HG02763 (cell line): ENCODE measurements at regions not wholly inside any gene's neighbourhood (a gene's known extent, or its start where the extent isn't known, plus 50 kb on each side); places are given as distances from the start of the nearest gene placed in this dataset.
"Not testable (repeated sequence)": the region's sequence is repeated elsewhere in the genome, so short reads cannot be mapped to it uniquely, and the experiment has no call there.

Source experiments
- ATAC-seq: cut with Tn5 transposase; IDR thresholded peaks from one replicate; pipeline ENCODE4 v1.9.1; 2021; ENCODE audit warnings: mild to moderate bottlenecking, moderate library complexity; ENCODE audit not compliant: unreplicated experiment

DNA sequence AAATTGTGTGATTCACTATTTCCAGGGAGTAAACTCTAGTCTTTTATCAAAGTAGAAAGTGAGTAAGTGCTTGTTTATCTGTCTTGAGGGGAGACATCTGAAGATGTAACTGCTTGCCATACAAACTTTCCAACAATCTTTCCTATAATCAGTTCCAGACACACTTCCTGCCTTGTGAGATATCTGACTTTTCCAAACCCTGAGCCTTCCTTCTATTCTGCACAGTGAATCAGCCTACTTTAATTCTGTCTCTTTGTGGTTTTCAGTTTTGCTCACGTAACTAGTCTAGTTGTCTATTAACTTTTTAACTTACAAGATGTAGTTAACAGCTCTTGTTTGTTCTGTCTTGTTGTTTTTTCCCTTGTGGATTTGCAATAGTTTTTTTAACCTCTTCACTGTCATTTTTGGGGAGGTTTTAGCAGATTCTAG is 947.8 kb downstream of the C4orf33 start:
- ATAC-seq: peak; percentile 89

DNA sequence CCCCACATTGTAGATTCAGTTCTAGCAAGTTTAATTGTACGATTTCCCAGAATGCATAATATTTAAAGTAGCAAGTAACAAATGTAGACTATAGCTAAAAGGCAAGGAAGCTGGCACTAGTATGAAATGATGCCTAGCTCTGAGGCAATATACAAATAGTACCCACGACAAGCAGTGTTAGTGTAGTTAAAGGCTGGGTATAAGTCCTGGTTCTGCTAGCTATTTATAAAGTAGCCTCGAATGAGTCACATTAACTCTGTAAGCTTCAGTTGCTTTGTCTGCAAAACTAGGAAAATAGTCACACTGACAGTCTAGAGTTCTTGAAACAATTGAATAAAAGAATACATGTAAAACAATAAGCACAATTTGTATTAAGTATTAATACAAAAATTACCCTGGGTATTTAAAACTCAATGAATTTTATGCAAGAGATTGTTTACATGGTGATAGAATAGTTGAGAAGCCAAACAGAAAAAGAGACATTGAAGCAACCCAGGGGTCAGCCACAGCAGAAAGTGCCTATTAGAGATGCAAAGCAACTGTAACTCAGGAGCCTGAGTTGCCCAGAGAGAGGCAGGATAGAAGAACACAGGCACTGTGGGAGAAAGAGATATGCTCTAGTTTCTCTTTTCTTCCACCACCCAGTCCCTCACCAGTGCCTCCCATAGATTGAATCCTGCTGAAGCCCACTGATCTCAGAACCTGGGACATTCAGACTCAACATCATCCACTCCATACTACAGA is 949.0 kb downstream of the C4orf33 start:
- peak; percentile 52 for ATAC-seq

DNA sequence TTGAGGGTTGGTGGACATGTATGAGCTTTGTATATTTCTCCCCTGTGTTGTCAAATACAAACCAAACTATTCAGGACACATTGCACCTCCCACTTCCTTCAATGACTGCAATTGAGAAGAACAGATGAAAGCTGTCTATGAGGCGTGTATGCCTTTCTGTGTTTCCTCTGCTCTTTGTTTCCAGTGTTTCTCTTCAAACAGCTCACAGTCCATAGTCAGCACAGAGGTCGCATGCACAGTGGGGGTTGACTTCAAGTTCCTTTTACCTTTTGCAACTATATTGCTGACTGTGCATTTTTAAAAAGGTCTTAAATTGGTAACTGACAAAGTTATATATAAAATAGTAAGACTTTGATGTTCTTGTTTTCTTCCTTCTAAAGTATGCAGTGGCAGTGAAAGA is 957.8 kb downstream of the C4orf33 start:
- no peak for ATAC-seq

DNA sequence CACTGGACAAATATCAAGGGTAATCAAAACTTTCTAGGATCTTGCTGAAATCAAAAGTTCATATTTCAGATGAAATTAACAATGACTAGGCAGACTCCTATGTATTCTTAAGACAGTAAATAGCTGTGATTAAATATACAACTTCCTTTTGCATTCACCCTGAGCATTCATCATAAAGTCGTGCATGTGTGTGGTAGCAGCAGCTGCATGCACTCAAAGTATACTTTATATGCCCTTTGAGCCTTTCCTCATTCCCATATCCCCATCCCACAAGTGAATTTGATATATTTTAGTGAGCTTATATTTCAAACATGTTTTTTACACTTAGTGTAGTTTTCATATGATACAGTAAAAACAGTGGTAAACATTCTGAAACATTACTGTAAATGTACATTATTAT is 959.0 kb downstream of the C4orf33 start:
- no peak for ATAC-seq

DNA sequence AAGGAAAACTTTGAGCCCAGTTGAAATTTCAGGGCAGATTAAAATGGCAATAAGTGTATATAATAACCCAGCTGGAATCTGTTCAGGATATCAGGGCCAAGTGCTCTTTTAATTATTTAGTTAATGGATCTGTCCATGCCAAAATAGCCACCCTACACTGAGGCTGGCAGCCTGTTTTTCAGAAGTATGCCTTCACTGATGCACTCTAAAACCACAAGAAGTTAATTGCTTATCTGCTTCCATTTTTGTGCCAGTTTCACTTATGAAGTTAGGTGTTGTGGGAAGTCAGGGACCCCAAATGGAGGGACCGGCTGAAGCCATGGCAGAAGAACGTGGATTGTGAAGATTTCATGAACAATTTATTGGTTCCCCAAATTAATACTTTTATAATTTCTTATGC is 960.3 kb downstream of the C4orf33 start:
- ATAC-seq: peak; percentile 60

DNA sequence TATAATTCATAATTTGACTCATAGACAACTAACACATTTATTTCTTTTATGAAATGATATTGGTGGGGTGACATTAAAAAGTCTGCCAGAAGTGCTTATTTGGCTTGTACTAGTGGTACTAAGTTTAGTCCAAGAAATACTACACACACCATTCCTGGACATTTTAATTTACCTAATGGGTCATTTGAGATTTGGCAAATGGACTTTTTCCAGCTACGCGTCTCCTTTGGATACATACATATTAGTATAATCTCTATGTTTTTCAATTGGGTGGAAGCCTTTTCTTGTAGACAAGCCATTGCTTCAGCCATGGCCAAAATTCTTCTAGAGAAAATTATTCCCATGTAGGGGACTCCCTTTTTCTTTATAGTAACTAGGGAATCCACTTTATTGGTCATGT is 968.5 kb downstream of the C4orf33 start:
- ATAC-seq: no peak

DNA sequence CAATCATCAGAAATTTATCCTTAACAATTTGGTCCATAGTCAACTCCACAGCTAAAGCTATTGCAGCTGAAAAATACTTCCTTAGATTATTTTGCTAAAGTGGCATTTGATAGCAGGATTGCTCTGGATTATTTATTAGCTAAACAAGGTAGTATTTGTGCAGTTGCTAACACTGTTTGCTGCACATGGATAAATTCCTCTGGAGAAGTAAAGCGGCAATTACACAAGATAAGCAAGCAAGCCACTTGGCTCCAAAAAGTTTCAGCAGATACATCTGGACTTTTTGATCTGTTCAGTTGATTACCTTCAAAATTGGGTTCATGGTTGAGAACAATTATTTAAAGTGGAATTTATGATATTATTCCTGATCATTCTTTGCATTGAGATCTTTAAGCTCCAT is 971.5 kb downstream of the C4orf33 start:
- no peak for ATAC-seq

DNA sequence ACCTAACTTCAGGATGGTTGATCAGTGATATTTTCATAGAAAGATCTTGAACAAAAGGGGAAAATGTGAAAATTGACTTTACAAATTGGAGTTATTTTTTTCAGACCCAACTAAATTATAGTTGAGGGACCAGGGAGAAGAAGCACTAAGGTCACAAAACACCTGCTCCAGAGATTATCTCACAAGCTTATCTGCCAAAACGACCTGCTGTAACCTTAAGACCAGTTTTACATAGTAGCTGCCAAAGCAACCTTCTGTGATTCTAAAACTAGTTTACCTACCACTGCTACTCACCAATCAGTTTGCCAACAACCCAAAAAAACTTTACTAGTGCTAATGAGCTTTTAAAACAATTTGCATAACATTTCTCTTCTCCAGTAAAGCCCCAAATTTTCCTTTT is 972.1 kb downstream of the C4orf33 start:
- no peak for ATAC-seq

DNA sequence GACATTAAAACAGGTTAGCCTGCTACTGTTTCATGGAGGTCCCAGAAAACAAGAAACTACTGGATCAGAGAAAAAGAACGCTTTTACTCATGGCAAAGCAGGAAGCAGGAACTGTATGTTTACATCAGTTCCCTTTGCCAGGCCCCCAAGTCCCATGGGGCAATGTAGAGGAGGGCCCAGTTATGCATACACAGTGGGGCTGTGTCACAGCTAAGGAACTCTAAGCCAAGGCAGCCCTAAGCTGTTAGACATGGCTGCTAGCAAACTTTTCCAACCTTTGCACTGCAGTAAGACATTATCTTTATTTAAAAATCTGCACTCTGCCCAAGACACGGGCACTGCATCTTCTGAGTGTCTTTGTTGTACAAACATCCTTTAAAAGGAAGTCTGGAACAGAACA is 975.8 kb downstream of the C4orf33 start:
- no peak for ATAC-seq

DNA sequence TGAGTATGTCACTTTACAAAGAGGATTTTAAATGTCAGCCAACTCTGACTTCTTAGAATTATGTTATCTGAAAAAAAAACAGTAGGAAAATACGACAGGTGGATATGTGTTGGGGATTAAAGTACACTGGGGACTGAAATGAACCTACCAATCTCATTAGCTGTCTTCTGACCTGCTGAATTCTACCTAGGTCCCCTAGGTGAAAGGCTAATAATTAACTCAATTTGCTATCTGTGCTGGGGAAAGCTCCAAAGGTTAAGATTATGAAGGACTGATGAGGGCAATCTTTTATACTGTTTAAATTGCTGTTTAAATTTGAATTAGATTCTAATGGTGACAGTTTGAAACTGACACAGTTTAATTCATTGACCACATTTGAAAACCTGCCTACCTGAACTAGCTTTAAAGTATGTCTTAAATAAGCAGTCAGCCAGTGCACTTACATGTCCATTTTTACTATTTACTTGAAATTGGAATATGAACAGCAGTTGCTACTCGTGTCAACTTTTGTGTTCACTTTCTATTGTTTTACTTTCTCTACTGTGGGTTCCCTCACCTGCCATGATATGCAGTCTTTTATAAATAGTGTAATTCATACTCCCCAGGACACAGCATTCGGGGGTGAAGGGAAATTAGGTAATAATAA is 977.3 kb downstream of the C4orf33 start:
- no peak for ATAC-seq

DNA sequence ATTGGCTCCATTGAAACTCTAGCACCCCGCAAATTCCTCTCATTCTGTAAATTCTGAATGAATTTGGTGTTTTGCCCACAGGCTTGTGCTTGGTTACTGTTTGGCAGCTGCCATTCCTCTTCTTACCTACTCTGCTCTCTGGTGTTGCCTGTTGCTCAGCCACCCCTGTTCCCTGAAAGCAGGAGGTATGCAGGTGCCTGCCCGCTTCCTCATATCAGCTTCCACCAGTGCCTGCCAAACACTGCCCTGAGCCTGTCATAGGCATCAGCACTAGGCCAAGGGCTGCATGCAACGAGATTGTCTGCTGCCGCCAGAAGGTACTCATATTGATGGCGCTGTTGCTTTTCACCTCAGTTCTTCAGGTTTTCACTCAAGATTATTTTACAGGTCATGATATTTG is 978.1 kb downstream of the C4orf33 start:
- ATAC-seq: no peak

DNA sequence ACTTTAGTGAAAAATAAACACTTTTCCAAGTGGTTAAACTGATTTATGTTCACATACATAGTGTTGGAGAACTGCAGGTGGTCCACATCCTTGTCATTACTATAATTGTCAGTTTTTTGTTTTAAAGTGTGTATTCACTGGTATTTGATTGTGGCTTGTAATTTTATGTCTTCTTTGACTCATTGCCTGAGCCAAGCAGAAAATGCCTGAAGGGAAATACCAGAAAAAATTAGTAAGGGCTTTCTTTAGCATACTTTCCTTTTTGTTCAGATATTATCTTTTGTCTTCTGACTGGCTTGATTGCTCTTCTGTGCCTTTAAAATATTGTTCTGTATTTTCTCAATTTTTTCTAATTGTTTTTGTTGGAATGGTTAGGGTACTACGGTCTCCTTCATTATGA is 981.3 kb downstream of the C4orf33 start:
- ATAC-seq: no peak

DNA sequence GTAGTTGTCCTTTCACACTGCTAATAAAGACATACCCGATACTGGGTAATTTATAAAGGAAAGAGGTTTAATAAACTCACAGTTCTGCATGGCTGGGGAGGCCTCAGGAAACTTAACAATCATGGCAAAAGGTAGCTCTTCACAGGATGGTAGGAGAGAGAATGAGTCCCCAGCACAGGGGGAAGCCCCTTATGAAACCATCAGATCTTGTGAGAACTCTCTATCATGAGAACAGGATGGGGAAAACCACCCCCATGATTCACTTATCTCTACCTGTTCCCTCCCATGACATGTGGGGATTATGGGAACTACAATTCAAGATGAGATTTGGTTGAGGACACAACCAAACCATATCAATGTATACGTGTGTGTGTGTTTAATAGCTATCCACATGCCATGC is 983.1 kb downstream of the C4orf33 start:
- ATAC-seq: not testable (repeated sequence)

DNA sequence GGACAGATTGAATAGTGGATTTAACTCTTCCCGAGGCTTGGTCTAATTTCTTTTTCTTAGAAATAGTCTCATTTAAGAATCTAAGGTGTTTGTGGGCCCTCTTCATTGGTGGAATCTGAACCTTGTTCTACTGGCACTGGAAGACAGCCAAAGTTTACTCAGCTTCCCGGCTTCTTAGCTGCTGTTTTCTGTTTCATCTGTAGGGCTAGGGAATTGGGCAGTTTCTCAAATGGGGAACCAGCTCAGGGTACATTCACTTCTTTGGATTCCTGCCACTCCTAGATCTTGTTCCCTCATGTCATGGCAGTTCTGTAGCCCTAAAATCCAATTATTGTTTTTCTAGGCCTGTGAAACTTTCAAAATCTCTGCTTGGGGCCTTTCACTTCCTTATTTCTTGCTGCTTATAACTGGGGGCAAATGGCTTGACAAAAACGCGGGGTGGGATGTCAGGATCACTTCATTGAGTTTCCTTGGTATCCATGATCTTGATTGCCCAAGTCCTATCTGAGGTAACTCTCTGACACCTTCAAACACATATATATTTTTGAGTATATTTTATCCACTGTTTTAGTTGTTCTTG is 985.0 kb downstream of the C4orf33 start:
- ATAC-seq: no peak

DNA sequence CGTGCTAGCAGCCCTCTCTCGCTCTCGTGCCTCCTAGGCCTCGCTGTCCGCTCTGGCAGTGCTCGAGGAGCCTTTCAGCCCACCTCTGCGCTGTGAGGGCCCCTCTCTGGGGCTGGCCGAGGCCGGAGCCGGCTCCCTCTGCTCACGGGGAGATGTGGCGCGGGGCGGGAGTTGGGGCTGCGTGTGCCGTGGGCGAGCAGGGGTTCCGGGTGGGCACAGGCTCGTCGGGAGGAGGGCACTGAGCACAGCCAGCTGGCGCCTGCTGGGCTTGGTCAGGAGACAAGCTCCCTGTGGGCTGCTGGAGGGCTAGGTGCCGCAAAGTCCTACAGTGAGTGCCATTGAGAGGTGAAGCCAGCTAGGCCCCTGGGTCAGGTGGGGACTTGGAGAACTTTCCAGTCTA is 994.5 kb downstream of the C4orf33 start:
- ATAC-seq: no peak

DNA sequence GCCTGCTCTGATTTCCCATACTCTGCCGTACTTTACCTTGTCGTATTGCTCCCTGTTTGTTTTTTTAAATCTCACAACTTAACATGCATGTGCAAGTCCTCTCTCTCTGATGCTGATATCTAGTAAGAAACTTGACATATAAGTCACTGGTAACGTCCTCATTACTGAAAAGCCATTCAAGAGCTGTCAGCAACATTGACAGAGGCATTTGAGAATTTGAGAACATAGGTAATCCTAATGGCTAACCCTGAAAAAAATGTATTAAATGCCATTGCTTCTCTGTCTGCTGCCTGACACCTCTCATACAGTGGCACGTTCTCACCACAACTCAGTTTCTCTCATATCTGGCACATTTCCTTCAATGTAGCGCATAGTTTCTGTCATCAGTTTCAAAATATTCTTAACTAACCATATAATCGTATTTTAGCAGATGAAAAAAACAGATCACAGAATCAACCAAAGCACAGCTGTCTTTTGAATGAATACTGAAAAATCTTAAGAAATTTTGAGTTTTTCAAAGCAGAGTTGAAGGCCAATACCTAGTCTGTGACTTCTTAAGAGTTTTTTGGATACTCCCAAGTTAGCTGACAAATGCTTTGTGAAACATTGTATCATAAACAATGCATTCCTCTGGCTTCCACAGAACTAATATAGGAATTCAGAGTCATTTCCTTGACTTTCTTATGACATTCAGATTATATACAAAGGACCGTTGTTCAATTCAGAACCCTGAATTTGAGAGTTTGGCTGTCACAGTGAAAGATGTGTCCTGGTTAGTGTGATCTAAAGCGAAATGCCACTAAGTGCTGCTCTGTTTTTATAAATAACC is 996.4 kb downstream of the C4orf33 start:
- ATAC-seq: no peak

DNA sequence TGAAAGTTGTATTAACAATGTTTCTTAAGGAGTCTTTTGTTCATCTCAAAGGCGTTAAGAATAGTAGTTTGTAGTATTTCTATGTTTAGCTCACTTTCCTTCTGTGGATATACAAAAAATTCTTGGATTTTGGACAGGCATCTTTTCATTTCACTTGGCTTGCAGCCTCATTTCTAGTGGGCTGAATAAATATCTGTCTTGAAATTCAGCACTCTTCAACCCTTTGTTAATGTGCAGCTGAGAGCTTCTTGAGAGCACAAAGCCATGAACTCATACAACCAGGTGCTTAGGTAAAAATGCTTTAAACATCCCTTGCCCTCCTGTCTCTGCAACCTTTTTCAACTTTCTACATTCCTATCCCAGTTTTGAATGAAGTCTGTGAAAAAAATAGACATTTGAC is 1003.2 kb downstream of the C4orf33 start:
- no peak for ATAC-seq

DNA sequence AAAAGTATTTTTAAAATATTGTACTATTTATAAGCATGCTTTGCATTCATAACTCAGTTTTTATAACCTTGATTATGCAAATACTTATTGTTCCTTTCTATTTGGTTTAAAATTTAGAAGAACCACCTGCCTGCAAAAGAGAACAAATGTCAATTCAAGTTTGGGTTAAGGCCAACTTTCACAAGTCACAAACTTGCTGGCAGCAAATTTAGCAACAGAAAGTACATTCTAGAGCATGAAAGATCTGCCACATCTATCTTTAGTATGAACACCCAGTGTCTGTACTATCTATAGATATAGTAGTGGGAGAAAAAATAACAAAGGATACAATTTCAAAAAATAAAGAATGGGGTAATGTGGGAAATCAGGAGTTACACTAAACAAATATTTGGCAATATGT is 1014.2 kb downstream of the C4orf33 start:
- ATAC-seq: peak; percentile 80

DNA sequence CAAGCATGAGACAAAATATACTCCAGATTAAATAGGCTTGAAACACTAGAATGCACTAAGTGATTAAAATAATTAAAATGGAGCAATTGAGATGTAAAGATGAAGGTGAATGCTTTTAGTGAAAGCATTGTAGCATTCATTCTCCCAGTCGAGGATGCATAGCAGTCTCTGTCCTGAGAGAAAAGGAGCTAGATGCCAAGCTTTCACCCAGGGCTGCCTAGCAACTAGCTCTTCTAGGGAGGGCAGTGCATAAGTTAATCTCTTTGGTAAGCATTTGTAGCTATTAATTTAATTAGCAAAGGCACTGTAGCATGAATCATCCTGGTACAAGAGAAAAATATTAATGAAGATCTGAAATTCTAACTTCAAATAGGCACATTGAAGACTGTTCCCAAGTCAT is 1014.8 kb downstream of the C4orf33 start:
- ATAC-seq: no peak

DNA sequence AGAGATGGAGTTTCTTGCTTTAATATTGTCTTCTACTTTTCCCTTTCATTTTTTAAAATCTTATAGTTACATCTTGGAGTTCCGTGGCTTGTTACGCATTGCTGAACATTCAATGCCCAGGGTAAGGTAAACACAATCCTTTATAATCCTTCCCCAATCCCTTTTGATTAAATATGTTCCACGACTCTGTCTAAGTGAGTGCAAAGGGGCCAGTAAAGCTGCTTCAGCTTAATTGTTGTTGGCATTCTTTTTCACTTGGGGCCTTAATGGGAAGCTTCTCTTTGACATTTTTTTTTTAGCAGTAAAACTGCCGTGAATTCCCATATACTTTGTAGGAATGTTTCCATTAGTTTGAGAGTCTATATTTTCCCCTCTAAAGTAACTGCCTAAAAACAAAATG is 1028.1 kb downstream of the C4orf33 start:
- ATAC-seq: no peak

DNA sequence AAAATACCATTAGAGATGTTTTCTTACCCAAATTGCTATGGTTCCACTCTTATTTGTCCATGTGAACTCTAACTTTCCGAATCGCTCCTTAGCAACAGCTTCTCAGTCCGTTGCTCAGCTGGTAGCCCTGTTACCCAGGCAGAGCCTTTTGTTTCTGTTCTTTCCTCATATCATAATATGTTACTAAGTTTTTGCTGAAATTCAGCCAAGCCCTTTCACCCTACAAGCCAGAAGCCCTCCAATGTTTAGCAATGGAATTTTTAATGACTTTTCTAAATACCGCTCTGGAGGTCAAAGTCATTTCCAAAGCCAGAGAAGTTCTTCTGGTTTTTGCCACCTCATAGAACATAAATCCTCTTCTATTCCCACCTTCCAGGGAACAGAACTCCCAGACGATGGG is 1029.5 kb downstream of the C4orf33 start:
- ATAC-seq: no peak

DNA sequence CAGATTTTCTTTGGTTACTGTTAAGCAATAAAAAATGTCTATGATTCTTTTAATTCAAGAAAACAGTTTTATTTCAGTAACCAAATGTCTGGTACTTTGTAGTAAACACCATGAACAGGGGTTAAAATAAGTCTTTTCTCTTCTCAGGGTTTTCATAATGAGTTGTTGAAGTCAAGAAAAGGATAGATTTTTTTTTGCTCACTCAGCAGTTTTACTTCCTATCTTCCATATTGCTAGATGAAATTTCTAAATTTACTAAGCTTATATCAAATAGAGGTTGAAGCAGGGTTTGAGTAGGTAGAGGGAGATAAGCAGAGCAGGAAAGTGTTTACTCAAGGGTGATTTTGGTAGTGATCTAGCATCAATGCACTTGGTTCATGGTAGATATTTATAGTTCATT is 1031.3 kb downstream of the C4orf33 start:
- ATAC-seq: no peak
